ENCODE measurements at regions not wholly inside any gene's neighbourhood (a gene's known extent, or its start where the extent isn't known, plus 50 kb on each side); places are given as distances from the start of the nearest gene placed in this dataset.

- Histone ChIP-seq H3K27me3 (no peaks in the 10 kb centered on the region), H3K9me3 (peaks cover 51 to 72% of the 10 kb centered on the region in 2 donors), H3K27ac (no peak overlapping the region), H3K4me1 (no peaks in the 10 kb centered on the region), H3K4me3 (no peak overlapping the region), H3K36me3 (no peaks in the 10 kb centered on the region)
- intact Hi-C loops (cut with DNase I), result no loop called here
- DNase-seq (ENCODE audit: low spot score in 2 of 2), result peak in 1 of 2 donors; percentile 31
- no peak for TF ChIP-seq CTCF (IDR thresholded peaks at IDR 0.05)
Observed at GRCh38 chr19:27759896-27760295, 1453.1 kb downstream of the UQCRFS1 start.

GRCh38 chr19:27758626-27759505 is 1454.1 kb downstream of the UQCRFS1 start:
- Histone ChIP-seq H3K27ac (no peak overlapping the region), H3K4me1 (no peaks in the 10 kb centered on the region), H3K36me3 (no peaks in the 10 kb centered on the region), H3K4me3 (no peak overlapping the region), H3K9me3 (peaks cover 45 to 70% of the 10 kb centered on the region in 2 donors), H3K27me3 (no peaks in the 10 kb centered on the region)
- no peak for TF ChIP-seq CTCF (IDR thresholded peaks at IDR 0.05)
- DNase-seq (ENCODE audit: low spot score in 2 of 2), result no peak
- intact Hi-C loops (cut with DNase I), result no loop called here

- Histone ChIP-seq H3K4me3 (no peak overlapping the region), H3K36me3 (no peaks in the 10 kb centered on the region), H3K27me3 (no peaks in the 10 kb centered on the region), H3K9me3 (peaks cover 17 to 38% of the 10 kb centered on the region in 2 donors), H3K4me1 (no peaks in the 10 kb centered on the region), H3K27ac (no peak overlapping the region)
- TF ChIP-seq CTCF (IDR thresholded peaks at IDR 0.05), result no peak
- intact Hi-C loops (cut with DNase I), result no loop called here
- peak in 1 of 2 donors; percentile 27 for DNase-seq (ENCODE audit: low spot score in 2 of 2)
Observed at GRCh38 chr19:27754700-27755099, 1458.3 kb downstream of the UQCRFS1 start.

GRCh38 chr19:27753622-27754021 is 1459.3 kb downstream of the UQCRFS1 start:
- intact Hi-C loops (cut with DNase I), result no loop called here
- DNase-seq (ENCODE audit: low spot score in 2 of 2), result no peak
- Histone ChIP-seq H3K36me3 (no peaks in the 10 kb centered on the region), H3K27ac (no peak overlapping the region), H3K27me3 (no peaks in the 10 kb centered on the region), H3K9me3 (peaks cover 19 to 33% of the 10 kb centered on the region in 2 donors), H3K4me3 (no peak overlapping the region), H3K4me1 (no peaks in the 10 kb centered on the region)
- TF ChIP-seq CTCF (IDR thresholded peaks at IDR 0.05), result no peak

- TF ChIP-seq CTCF (IDR thresholded peaks at IDR 0.05), result no peak
- H3K36me3 ChIP-seq, result no peaks in the 10 kb centered on the region
- intact Hi-C loops (cut with DNase I), result no loop called here
- no peak overlapping the region for H3K27ac ChIP-seq
- H3K4me1 ChIP-seq, result no peaks in the 10 kb centered on the region
- H3K9me3 ChIP-seq, result peaks cover 19 to 32% of the 10 kb centered on the region in 2 donors
- no peak overlapping the region for H3K4me3 ChIP-seq
- peak in 1 of 2 donors; percentile 38 for DNase-seq (ENCODE audit: low spot score in 2 of 2)
- H3K27me3 ChIP-seq, result no peaks in the 10 kb centered on the region
Observed at GRCh38 chr19:27752530-27753184, 1460.3 kb downstream of the UQCRFS1 start.
